Transverse colon (tissue), 4 donors: ENCODE measurements at regions not wholly inside any gene's neighbourhood (a gene's known extent, or its start where the extent isn't known, plus 50 kb on each side); places are given as distances from the start of the nearest gene placed in this dataset.

ENCODE experiments used
- DNase-seq: peaks from one replicate; pipeline ENCODE4 v3.0.0-alpha.2; 2019
- H3K27ac ChIP-seq, 4 donors: fragments of 200-600 bp; sonication (generic); 2 replicates each; pipeline ENCODE4 v1.5.1; 2016 to 2018; ENCODE audit warnings: inconsistent platforms in 4 of 4
- H3K27me3 ChIP-seq: fragments of 200-600 bp; sonication (generic); 2 replicates; pipeline ENCODE4 v1.5.1; 2017; ENCODE audit warnings: inconsistent platforms
- H3K36me3 ChIP-seq, 4 donors: fragments of 200-600 bp; sonication (generic); 2 replicates each; pipeline ENCODE4 v1.5.1; 2017 to 2019; ENCODE audit warnings: inconsistent platforms in 4 of 4
- H3K4me1 ChIP-seq, 4 donors: fragments of 200-600 bp; sonication (generic); 2 replicates each; pipeline ENCODE4 v1.5.1; 2017 to 2020; ENCODE audit warnings: inconsistent platforms in 4 of 4
- H3K4me3 ChIP-seq, 4 donors: fragments of 200-600 bp; sonication (generic); 1 replicate in 1 of 4; 2 replicates in 3 of 4; pipeline versions ENCODE4 v1.5.1 to v1.6.1; 2017 to 2019; ENCODE audit warnings: inconsistent platforms in 4 of 4
- H3K9me3 ChIP-seq, 2 donors: fragments of 200-600 bp; sonication (generic); 2 replicates each; pipeline ENCODE4 v1.5.1; 2017 to 2019; ENCODE audit warnings: inconsistent platforms in 2 of 2
- EP300 ChIP-seq: sonication (generic); formaldehyde crosslinking; IDR thresholded peaks from one replicate; pipeline ENCODE4 v1.6.1; 2017; ENCODE audit warnings: antibody characterized with exemption, low read depth
- POLR2A ChIP-seq: fragments of 450-650 bp; IDR thresholded peaks from one replicate; pipeline ENCODE4 v1.6.1; 2016; ENCODE audit warnings: antibody characterized with exemption, mild to moderate bottlenecking, moderate library complexity
- POLR2AphosphoS5 ChIP-seq, 3 donors: sonication (generic); formaldehyde crosslinking; IDR thresholded peaks; one replicate each; pipeline ENCODE4 v1.6.1; 2016; ENCODE audit warnings: antibody characterized with exemption in 3 of 3
- WGBS, 2 donors: methylation state at CpG; one replicate each; pipeline ENCODE4 v1.1.5; 2018; ENCODE audit warnings: low coverage in 1 of 2; 5-methylcytosine and 5-hydroxymethylcytosine counted together
- in situ Hi-C, 4 donors: fragments of 200-750 bp; cut with MboI; loops; one replicate each; pipeline versions ENCODE4 v1.15.0 to v1.15.1; 2017; ENCODE audit warnings: low sequenced_read_pairs in 3 of 4, low pct_ligation_motif_present in 1 of 4, low pct_unique_long_range_greater_than_20kb in 1 of 4
- intact Hi-C: fragments of 100-400 bp; cut with DNase I; formaldehyde crosslinking; loops from one replicate; pipeline ENCODE4 v1.15.1; 2023; ENCODE audit warnings: low total_unique reads
- TF ChIP-seq, protein P1 (sequence below), 5 experiments: fragments of 200-600 bp in 3 of 5; fragments of 450-650 bp in 2 of 5; sonication (generic) in 3 of 5; IDR thresholded peaks; 1 replicate in 2 of 5; 2 replicates in 3 of 5; pipeline ENCODE4 v1.5.1; 2016 to 2017; ENCODE audit warnings: antibody characterized with exemption in 5 of 5, inconsistent platforms in 3 of 5, mild to moderate bottlenecking in 2 of 5, moderate library complexity in 1 of 5

DNA sequence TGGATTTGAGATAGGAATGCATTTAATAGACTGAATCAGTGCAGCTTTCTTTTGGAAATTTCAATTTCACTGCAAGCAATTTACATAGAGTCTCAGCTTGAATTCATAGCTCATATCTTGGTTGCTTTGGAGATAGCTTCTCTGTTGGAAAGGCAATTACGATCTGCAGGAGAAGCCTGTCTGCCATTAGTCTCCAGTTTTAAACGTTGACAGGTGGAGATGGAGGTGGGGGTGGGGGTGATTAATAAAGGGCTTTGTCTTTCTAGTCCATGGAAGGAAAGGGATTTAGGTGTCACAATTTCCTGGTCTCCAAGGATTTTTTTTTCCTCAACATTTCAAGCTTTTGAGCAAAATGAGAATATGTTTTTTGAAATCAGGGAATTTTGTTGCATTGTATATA is 184.7 kb downstream of the CARTPT start:
- Histone ChIP-seq H3K27ac (no peak overlapping the region), H3K9me3 (no peaks in the 10 kb centered on the region), H3K27me3 (no peaks in the 10 kb centered on the region), H3K36me3 (no peaks in the 10 kb centered on the region), H3K4me1 (peaks cover 0 to 16% (median 10%) of the 10 kb centered on the region in 4 donors), H3K4me3 (no peak overlapping the region)
- no peak for DNase-seq
- no peak for TF ChIP-seq EP300
- TF ChIP-seq, protein P1, sequence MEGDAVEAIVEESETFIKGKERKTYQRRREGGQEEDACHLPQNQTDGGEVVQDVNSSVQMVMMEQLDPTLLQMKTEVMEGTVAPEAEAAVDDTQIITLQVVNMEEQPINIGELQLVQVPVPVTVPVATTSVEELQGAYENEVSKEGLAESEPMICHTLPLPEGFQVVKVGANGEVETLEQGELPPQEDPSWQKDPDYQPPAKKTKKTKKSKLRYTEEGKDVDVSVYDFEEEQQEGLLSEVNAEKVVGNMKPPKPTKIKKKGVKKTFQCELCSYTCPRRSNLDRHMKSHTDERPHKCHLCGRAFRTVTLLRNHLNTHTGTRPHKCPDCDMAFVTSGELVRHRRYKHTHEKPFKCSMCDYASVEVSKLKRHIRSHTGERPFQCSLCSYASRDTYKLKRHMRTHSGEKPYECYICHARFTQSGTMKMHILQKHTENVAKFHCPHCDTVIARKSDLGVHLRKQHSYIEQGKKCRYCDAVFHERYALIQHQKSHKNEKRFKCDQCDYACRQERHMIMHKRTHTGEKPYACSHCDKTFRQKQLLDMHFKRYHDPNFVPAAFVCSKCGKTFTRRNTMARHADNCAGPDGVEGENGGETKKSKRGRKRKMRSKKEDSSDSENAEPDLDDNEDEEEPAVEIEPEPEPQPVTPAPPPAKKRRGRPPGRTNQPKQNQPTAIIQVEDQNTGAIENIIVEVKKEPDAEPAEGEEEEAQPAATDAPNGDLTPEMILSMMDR (IDR thresholded peaks at IDR 0.05), result no peak
- TF ChIP-seq POLR2A, result no peak
- TF ChIP-seq POLR2AphosphoS5 (IDR thresholded peaks at IDR 0.05), result no peak
- in situ Hi-C loops (no loop called here), intact Hi-C loops (no loop called here)
- WGBS, 2 donors, result 40 to 52% methylated on average over 2 of the region's 2 CpGs

DNA sequence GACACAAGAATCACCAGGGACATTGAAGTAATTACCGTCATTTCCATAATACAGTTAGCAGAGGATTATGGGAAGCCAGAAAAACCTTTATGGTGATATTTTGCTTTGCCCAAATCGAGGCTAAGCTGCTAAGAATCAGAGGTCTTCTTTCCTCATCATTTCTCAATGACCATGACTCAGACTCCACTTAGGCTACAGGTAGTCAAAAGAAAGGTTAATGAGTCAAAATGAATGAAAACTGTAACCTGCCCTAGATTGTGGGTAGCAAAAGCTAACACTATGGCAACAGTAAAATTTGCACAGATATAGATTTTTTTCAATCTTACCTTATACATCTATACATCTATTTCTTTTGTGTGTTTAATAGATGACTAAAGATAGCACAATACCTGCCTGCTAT is 185.8 kb downstream of the CARTPT start:
- Histone ChIP-seq H3K27me3 (no peaks in the 10 kb centered on the region), H3K27ac (no peak overlapping the region), H3K36me3 (no peaks in the 10 kb centered on the region), H3K4me1 (peaks cover 0 to 16% (median 10%) of the 10 kb centered on the region in 4 donors), H3K4me3 (no peak overlapping the region), H3K9me3 (no peaks in the 10 kb centered on the region)
- 87 to 89% methylated on average over 2 of the region's 2 CpGs for WGBS, 2 donors
- TF ChIP-seq POLR2AphosphoS5 (IDR thresholded peaks at IDR 0.05) (no peak), POLR2A (no peak), EP300 (no peak)
- TF ChIP-seq, protein P1 (IDR thresholded peaks at IDR 0.05), result no peak
- no peak for DNase-seq
- intact Hi-C loops, result no loop called here
- in situ Hi-C loops, result no loop called here

DNA sequence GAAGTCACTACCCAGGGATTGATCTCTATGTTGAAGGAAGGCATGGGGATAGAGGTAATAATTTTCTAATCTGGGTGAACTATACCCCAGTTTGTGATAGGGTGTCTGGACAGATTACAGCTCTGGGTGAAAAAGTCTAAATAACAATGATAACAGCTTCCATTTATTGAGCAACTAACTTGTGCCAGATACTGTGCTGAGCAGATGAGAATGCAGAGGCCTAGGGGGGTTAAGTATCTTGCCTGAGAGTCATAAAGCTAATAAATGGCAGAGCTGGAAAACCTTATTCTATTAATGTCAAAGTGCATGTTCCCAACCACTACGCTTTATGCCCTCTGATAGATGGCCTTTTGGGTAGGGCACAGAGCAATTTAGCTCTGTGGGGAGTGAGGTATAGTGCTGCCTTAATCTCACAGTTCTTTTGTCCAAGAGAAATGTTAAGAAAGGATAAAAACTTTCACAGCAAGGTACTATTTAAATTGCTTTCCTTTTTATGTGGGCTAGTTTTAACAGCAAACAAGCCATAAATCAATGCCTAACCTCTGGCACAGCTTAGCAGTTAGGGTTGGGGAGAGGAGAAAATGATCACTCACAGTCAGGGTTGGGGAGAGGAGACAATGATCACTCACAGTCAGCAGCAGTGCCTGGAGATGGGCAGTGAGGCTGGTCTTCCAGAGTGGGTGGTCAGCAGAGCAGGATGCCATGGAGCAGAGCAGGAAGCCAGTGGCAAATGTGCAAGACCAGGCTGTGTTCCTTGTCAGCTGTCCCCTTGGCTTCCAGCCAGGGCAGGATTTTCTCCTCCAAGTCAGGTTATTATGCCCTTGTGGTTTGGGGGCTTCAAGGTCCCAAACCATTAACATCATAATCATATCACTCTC is 187.0 kb downstream of the CARTPT start:
- Histone ChIP-seq H3K27me3 (no peaks in the 10 kb centered on the region), H3K36me3 (no peaks in the 10 kb centered on the region), H3K4me3 (no peak overlapping the region), H3K27ac (peak overlapping the region in 2 of 4 donors; percentile 5 to 36), H3K4me1 (peaks cover 0 to 16% (median 10%) of the 10 kb centered on the region in 4 donors), H3K9me3 (no peaks in the 10 kb centered on the region)
- intact Hi-C loops, result no loop called here
- no peak for TF ChIP-seq EP300
- no peak for TF ChIP-seq POLR2A
- TF ChIP-seq, protein P1 (IDR thresholded peaks at IDR 0.05), result no peak
- no peak for TF ChIP-seq POLR2AphosphoS5 (IDR thresholded peaks at IDR 0.05)
- in situ Hi-C loops, result no loop called here
- DNase-seq, result no peak
- 40 to 67% methylated on average over 1 of the region's 1 CpG for WGBS, 2 donors

DNA sequence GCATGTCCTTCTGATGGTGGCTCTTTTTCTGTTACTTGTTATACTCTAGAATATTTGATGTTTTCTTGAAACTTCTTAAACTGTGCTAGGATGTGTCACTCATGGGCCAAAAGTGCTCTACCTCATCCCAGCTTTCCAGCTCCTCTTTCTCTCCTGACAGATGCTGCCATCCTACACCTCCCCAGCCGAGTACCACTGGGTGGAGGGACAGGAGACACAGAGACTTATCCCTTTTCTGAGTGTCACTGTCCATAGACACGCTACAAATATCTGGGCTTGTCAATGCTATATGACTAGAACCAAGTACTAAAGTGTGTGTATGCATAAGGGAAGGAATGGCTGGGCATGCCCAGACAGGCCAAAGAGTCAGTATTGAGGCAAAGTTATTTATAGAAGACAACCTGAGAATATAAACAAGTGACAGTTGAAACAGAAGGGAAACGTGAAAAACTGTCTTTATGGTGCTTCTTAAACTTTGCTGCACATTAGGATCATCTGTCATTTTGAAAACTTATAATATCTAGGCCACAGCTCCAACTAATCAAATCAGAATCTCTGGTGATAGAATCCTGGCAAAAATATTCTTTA is 188.0 kb downstream of the CARTPT start:
- no peaks in the 10 kb centered on the region for H3K36me3 ChIP-seq
- peaks cover 0 to 16% (median 10%) of the 10 kb centered on the region in 4 donors for H3K4me1 ChIP-seq
- H3K4me3 ChIP-seq, result no peak overlapping the region
- no peak overlapping the region for H3K27ac ChIP-seq
- TF ChIP-seq POLR2AphosphoS5 (IDR thresholded peaks at IDR 0.05), result no peak
- no peak for TF ChIP-seq EP300
- TF ChIP-seq POLR2A, result no peak
- TF ChIP-seq, protein P1 (IDR thresholded peaks at IDR 0.05), result no peak
- no peaks in the 10 kb centered on the region for H3K27me3 ChIP-seq
- 46 to 57% methylated on average over 1 to 3 of the region's 3 CpGs for WGBS, 2 donors
- H3K9me3 ChIP-seq, result peaks cover 0 to under 1% of the 10 kb centered on the region in 2 donors
- intact Hi-C loops, result no loop called here
- in situ Hi-C loops, result no loop called here
- no peak for DNase-seq
